ENCODE measurements at regions not wholly inside any gene's neighbourhood (a gene's known extent, or its start where the extent isn't known, plus 50 kb on each side); places are given as distances from the start of the nearest gene placed in this dataset.

GRCh38 chr5:113686599-113686998, 173.1 kb downstream of the YTHDC2 start:
- 88 to 94% (median 91%) methylated on average over 3 of the region's 3 CpGs for WGBS, 4 donors

GRCh38 chr5:113689647-113690046, 176.2 kb downstream of the YTHDC2 start:
- Histone ChIP-seq H3K27me3 (peaks cover 0 to 25% (median 3%) of the 10 kb centered on the region in 9 donors), H3K36me3 (no peaks in the 10 kb centered on the region), H3K4me3 (no peak overlapping the region), H3K27ac (no peak overlapping the region), H3K4me1 (peaks cover 0 to 23% (median 7%) of the 10 kb centered on the region in 12 donors), H3K9me3 (no peaks in the 10 kb centered on the region)
- DNase-seq, result no peak
- intact Hi-C loops (cut with DNase I), result loop anchor here in 3 of 10 donors (10.0 kb wide), 3 partner anchors 615 to 1375 kb away; no protein-coding TSS in a partner anchor
- no peak for TF ChIP-seq CTCF (IDR thresholded peaks at IDR 0.05)
- TF ChIP-seq POLR2A (IDR thresholded peaks at IDR 0.05), result no peak
- no peak for ATAC-seq
- WGBS, 4 donors, result 54 to 67% (median 58%) methylated on average over 1 of the region's 1 CpG

More at GRCh38 chr5:113686599-113686998, 173.1 kb downstream of the YTHDC2 start:
- DNase-seq (no peak), ATAC-seq (no peak)
- no peaks in the 10 kb centered on the region for H3K9me3 ChIP-seq
- intact Hi-C loops (cut with DNase I), result loop anchor here in 3 of 10 donors (10.0 kb wide), 3 partner anchors 618 to 1378 kb away; no protein-coding TSS in a partner anchor
- no peaks in the 10 kb centered on the region for H3K36me3 ChIP-seq
- peaks cover 0 to 3% (median 0%) of the 10 kb centered on the region in 9 donors for H3K27me3 ChIP-seq
- no peak for TF ChIP-seq CTCF (IDR thresholded peaks at IDR 0.05)
- no peak for TF ChIP-seq POLR2A (IDR thresholded peaks at IDR 0.05)
- no peak overlapping the region for H3K27ac ChIP-seq
- no peak overlapping the region for H3K4me3 ChIP-seq
- no peaks in the 10 kb centered on the region for H3K4me1 ChIP-seq

- intact Hi-C loops (cut with DNase I), result no loop called here
- Histone ChIP-seq H3K36me3 (no peaks in the 10 kb centered on the region), H3K4me3 (no peak overlapping the region), H3K27ac (no peak overlapping the region), H3K9me3 (no peaks in the 10 kb centered on the region), H3K27me3 (peaks cover 0 to 30% (median 3%) of the 10 kb centered on the region in 9 donors), H3K4me1 (peaks cover 0 to 23% (median 7%) of the 10 kb centered on the region in 12 donors)
- WGBS, 4 donors, result 4 to 10% (median 5%) methylated on average over 5 of the region's 5 CpGs
- DNase-seq, result no peak
- TF ChIP-seq CTCF (IDR thresholded peaks at IDR 0.05), result no peak
- TF ChIP-seq POLR2A (IDR thresholded peaks at IDR 0.05), result no peak
- ATAC-seq, result peak in 2 of 4 donors; percentile 42 to 51
Measured at GRCh38 chr5:113692466-113692865, 179.0 kb downstream of the YTHDC2 start.

- H3K4me1 ChIP-seq, result peaks cover 0 to 23% (median 7%) of the 10 kb centered on the region in 12 donors
- no peak overlapping the region for H3K4me3 ChIP-seq
- DNase-seq (no peak), ATAC-seq (no peak)
- no peaks in the 10 kb centered on the region for H3K36me3 ChIP-seq
- TF ChIP-seq POLR2A (IDR thresholded peaks at IDR 0.05) (no peak), CTCF (IDR thresholded peaks at IDR 0.05) (no peak)
- intact Hi-C loops (cut with DNase I), result no loop called here
- WGBS, 4 donors, result 20 to 32% (median 22%) methylated on average over 15 of the region's 15 CpGs
- H3K27me3 ChIP-seq, result peaks cover 0 to 30% (median 3%) of the 10 kb centered on the region in 9 donors
- H3K27ac ChIP-seq, result no peak overlapping the region
- no peaks in the 10 kb centered on the region for H3K9me3 ChIP-seq
Measured at GRCh38 chr5:113692891-113693457, 179.5 kb downstream of the YTHDC2 start.
